ENCODE measurements at regions not wholly inside any gene's neighbourhood (a gene's known extent, or its start where the extent isn't known, plus 50 kb on each side); places are given as distances from the start of the nearest gene placed in this dataset.
A peak's percentile ranks its signal among the peaks of the same experiment; 100 is the strongest.

DNA sequence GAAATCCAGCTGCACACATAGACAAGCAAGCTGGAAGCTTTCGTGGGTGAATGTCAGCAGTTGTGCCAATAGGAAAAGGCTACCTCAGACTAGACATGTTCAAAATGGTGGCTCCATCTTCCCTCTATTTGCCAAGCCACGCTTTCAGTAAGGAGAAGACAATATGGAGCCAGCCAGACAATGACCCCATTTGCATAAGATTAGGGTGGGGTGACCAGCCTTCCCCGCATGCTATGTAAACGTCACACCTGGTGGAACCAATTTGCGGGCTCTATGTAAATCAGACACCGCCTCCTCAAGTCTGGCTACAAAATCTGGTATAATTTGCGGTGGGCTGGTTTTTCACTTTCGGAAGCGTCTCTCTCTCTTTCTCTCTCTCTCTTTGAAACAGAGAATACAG lies 297.4 kb upstream of the PCDH15 start:
- Histone ChIP-seq H3K4me3 (ENCODE audit: insufficient read depth, low read depth, low read length) (no peak overlapping the region), H3K27ac (ENCODE audit: low read depth, low read length) (no peak overlapping the region), H4K20me1 (ENCODE audit: insufficient read depth, low read length) (no peaks in the 10 kb centered on the region), H3K9me3 (ENCODE audit: insufficient read depth, low read depth, low read length) (no peaks in the 10 kb centered on the region), H3K79me2 (ENCODE audit: insufficient read depth, low read length) (no peaks in the 10 kb centered on the region), H3K4me2 (ENCODE audit: low read length) (no peak overlapping the region), H3K4me1 (ENCODE audit: insufficient read depth, low read length) (no peaks in the 10 kb centered on the region), H2AFZ (ENCODE audit: low read depth, low read length) (no peak overlapping the region), H3K36me3 (ENCODE audit: insufficient read depth, low read length) (no peaks in the 10 kb centered on the region), H3K27me3 (ENCODE audit: insufficient read depth, low read length) (no peaks in the 10 kb centered on the region), H3K9ac (ENCODE audit: low read length) (no peak overlapping the region)
- TF ChIP-seq, protein P1, sequence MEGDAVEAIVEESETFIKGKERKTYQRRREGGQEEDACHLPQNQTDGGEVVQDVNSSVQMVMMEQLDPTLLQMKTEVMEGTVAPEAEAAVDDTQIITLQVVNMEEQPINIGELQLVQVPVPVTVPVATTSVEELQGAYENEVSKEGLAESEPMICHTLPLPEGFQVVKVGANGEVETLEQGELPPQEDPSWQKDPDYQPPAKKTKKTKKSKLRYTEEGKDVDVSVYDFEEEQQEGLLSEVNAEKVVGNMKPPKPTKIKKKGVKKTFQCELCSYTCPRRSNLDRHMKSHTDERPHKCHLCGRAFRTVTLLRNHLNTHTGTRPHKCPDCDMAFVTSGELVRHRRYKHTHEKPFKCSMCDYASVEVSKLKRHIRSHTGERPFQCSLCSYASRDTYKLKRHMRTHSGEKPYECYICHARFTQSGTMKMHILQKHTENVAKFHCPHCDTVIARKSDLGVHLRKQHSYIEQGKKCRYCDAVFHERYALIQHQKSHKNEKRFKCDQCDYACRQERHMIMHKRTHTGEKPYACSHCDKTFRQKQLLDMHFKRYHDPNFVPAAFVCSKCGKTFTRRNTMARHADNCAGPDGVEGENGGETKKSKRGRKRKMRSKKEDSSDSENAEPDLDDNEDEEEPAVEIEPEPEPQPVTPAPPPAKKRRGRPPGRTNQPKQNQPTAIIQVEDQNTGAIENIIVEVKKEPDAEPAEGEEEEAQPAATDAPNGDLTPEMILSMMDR (IDR thresholded peaks at IDR 0.05; ENCODE audit: insufficient read depth, low read depth, low read length), result no peak
- TF ChIP-seq EZH2 (IDR thresholded peaks at IDR 0.05; ENCODE audit: insufficient read depth, low read length), result no peak
- Mint-ChIP-seq H3K36me3 (ENCODE audit: low read depth, unreplicated experiment) (no peaks in the 10 kb centered on the region), H3K4me1 (ENCODE audit: low read depth, unreplicated experiment) (no peaks in the 10 kb centered on the region), H3K4me3 (ENCODE audit: unreplicated experiment) (no peak overlapping the region), H3K27ac (ENCODE audit: unreplicated experiment) (no peak overlapping the region), H3K27me3 (ENCODE audit: low read depth, unreplicated experiment) (no peaks in the 10 kb centered on the region), H3K9me3 (ENCODE audit: unreplicated experiment) (no peaks in the 10 kb centered on the region)
- DNase-seq (ENCODE audit: low read depth) (no peak), FAIRE-seq (no peak)

GRCh38 chr10:55091691-55092328 lies 290.8 kb upstream of the PCDH15 start:
- no peaks in the 10 kb centered on the region for H3K9me3 Mint-ChIP-seq (ENCODE audit: unreplicated experiment)

GRCh38 chr10:55078121-55078520 lies 277.1 kb upstream of the PCDH15 start:
- no peak overlapping the region for H3K4me3 Mint-ChIP-seq (ENCODE audit: unreplicated experiment)
- H3K27ac ChIP-seq (ENCODE audit: low read depth, low read length), result no peak overlapping the region
- no peaks in the 10 kb centered on the region for H3K9me3 Mint-ChIP-seq (ENCODE audit: unreplicated experiment)
- no peak overlapping the region for H3K4me2 ChIP-seq (ENCODE audit: low read length)
- no peaks in the 10 kb centered on the region for H3K27me3 ChIP-seq (ENCODE audit: insufficient read depth, low read length)
- TF ChIP-seq, protein P1 (IDR thresholded peaks at IDR 0.05; ENCODE audit: insufficient read depth, low read depth, low read length), result no peak
- no peak for TF ChIP-seq EZH2 (IDR thresholded peaks at IDR 0.05; ENCODE audit: insufficient read depth, low read length)
- H3K4me1 Mint-ChIP-seq (ENCODE audit: low read depth, unreplicated experiment), result no peaks in the 10 kb centered on the region
- no peaks in the 10 kb centered on the region for H3K27me3 Mint-ChIP-seq (ENCODE audit: low read depth, unreplicated experiment)
- no peak for DNase-seq (ENCODE audit: low read depth)
- no peaks in the 10 kb centered on the region for H4K20me1 ChIP-seq (ENCODE audit: insufficient read depth, low read length)
- H3K79me2 ChIP-seq (ENCODE audit: insufficient read depth, low read length), result no peaks in the 10 kb centered on the region
- H3K4me3 ChIP-seq (ENCODE audit: insufficient read depth, low read depth, low read length), result no peak overlapping the region
- H3K36me3 ChIP-seq (ENCODE audit: insufficient read depth, low read length), result no peaks in the 10 kb centered on the region
- no peak for FAIRE-seq
- no peak overlapping the region for H2AFZ ChIP-seq (ENCODE audit: low read depth, low read length)
- H3K4me1 ChIP-seq (ENCODE audit: insufficient read depth, low read length), result no peaks in the 10 kb centered on the region
- no peak overlapping the region for H3K27ac Mint-ChIP-seq (ENCODE audit: unreplicated experiment)
- H3K9ac ChIP-seq (ENCODE audit: low read length), result no peak overlapping the region
- no peaks in the 10 kb centered on the region for H3K36me3 Mint-ChIP-seq (ENCODE audit: low read depth, unreplicated experiment)
- no peaks in the 10 kb centered on the region for H3K9me3 ChIP-seq (ENCODE audit: insufficient read depth, low read depth, low read length)

More at GRCh38 chr10:55091691-55092328, 290.8 kb upstream of the PCDH15 start:
- no peak for DNase-seq (ENCODE audit: low read depth)
- Histone ChIP-seq H3K27ac (ENCODE audit: low read depth, low read length) (no peak overlapping the region), H4K20me1 (ENCODE audit: insufficient read depth, low read length) (no peaks in the 10 kb centered on the region), H3K4me2 (ENCODE audit: low read length) (no peak overlapping the region), H2AFZ (ENCODE audit: low read depth, low read length) (no peak overlapping the region), H3K4me1 (ENCODE audit: insufficient read depth, low read length) (no peaks in the 10 kb centered on the region), H3K9ac (ENCODE audit: low read length) (no peak overlapping the region), H3K27me3 (ENCODE audit: insufficient read depth, low read length) (no peaks in the 10 kb centered on the region), H3K9me3 (ENCODE audit: insufficient read depth, low read depth, low read length) (no peaks in the 10 kb centered on the region), H3K4me3 (ENCODE audit: insufficient read depth, low read depth, low read length) (no peak overlapping the region), H3K36me3 (ENCODE audit: insufficient read depth, low read length) (no peaks in the 10 kb centered on the region), H3K79me2 (ENCODE audit: insufficient read depth, low read length) (no peaks in the 10 kb centered on the region)
- no peak overlapping the region for H3K27ac Mint-ChIP-seq (ENCODE audit: unreplicated experiment)
- TF ChIP-seq, protein P1 (IDR thresholded peaks at IDR 0.05; ENCODE audit: insufficient read depth, low read depth, low read length), result peak; percentile 82
- TF ChIP-seq EZH2 (IDR thresholded peaks at IDR 0.05; ENCODE audit: insufficient read depth, low read length), result no peak
- no peak overlapping the region for H3K4me3 Mint-ChIP-seq (ENCODE audit: unreplicated experiment)
- no peaks in the 10 kb centered on the region for H3K27me3 Mint-ChIP-seq (ENCODE audit: low read depth, unreplicated experiment)
- no peak for FAIRE-seq
- H3K36me3 Mint-ChIP-seq (ENCODE audit: low read depth, unreplicated experiment), result no peaks in the 10 kb centered on the region
- H3K4me1 Mint-ChIP-seq (ENCODE audit: low read depth, unreplicated experiment), result no peaks in the 10 kb centered on the region

Measured in astrocyte (in vitro differentiated cells and primary cell).